GM19023 (cell line): ENCODE measurements at regions not wholly inside any gene's neighbourhood (a gene's known extent, or its start where the extent isn't known, plus 50 kb on each side); places are given as distances from the start of the nearest gene placed in this dataset.
A peak's percentile ranks its signal among the peaks of the same experiment; 100 is the strongest.

ENCODE experiments used
- ATAC-seq: cut with Tn5 transposase; IDR thresholded peaks from one replicate; pipeline ENCODE4 v1.9.1; 2021; ENCODE audit warnings: mild to moderate bottlenecking, moderate library complexity; ENCODE audit not compliant: unreplicated experiment

DNA sequence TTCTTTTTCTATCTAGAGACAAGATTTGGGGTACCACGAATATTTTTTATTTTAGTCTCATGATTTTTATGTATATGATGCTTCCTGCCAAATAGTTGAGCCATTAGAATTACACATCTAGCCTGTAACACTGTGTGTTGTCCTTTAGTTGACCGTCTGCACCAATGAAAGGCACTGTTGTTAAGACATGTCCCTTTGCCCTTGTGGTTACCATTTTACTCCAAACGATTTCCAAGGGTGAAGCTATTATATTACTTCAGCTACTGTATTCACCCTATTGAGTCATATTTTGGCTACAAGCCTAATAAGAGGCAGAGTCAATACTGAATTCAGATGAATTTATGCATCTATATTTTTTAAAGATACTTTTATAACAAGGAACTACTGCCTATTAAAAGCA lies 207.6 kb downstream of the CETN3 start:
- ATAC-seq: no peak

DNA sequence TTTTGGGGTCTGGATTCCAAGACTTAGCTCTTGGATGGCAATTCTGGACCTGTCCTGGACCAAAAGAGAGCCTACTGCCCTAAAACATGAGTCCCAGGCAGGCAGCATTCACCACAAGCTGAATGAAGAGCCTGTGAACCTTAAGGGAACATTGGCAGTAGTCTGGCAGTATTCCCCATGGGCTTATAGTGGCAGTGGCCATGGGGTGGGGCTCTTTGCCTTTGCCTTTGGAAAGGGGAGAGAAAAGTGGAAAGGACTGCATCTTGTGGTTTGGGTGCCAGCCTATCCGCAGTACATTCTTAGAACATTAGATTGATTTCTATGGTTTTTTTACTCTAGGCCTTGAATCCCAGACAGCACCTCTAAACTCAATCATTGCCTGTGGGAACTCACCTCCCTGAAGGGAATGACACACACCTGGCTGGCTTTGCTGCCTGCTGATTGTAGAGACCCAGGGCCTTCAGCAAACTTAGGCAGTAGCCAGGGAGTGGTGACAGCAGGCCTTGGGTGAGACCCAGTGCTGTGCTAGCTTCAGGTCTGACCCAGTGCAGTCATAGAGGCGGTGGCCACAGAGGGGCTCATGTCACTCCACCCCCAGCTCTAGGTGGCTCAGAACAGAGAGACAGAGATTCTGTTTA lies 216.3 kb downstream of the CETN3 start:
- ATAC-seq: no peak

DNA sequence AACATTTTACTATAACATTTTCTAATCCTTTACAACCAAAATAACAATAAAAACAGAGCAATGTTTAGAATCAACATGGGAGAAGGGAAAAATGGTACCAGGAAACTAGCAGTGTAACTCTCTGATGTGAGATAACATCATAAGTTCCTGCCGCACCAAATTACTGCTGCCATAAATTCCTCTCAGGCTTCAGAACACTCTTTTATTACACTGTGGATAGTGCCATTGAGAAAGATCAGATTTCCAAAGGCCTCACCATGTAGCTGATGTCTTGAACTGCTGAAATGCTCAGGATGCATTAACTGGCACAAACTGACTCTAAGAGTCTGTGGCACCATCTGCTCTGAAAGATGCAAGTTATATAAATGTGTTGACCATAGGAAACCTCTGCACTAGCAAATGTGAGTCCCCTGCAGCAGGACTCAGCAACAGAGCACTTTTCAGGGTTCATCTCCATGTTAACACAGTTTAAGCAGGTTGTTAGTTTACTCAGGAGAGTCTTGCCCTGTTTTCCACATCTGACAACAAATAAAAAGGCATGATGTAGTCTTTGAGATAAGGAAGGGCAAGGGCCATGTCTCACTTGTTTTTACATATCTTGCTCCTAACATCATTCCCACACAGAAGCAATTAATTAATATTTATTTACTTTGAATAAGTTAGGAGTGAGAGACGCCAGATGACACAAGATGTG lies 218.1 kb downstream of the CETN3 start:
- no peak for ATAC-seq

DNA sequence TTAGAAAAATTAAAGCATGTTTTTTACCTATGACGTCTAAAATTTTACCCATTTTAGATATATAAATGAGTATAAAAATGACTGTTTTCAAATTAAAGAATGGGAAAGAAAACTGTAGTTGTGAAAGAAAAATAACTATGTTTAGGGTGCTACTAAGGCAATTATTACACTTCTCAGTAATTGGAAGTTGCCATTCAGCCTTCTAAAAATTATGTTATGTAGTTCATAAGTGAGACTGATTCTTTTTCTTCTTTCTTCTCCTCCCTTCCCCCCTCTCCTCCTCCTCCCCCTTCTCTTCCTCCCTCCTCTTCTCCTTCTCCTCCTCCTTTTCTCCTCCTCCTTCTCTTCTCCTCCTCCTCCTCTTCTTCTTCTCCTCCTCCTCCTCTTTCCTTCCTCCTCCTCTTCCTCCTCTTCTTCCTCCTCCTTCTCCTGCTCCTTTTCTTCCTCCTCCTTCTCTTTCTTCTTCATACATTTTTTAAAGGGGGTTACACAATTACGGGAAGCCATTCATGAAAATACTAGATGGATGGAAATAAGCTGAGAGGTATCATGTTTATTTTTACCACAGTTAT lies 223.6 kb downstream of the CETN3 start:
- ATAC-seq: no peak

DNA sequence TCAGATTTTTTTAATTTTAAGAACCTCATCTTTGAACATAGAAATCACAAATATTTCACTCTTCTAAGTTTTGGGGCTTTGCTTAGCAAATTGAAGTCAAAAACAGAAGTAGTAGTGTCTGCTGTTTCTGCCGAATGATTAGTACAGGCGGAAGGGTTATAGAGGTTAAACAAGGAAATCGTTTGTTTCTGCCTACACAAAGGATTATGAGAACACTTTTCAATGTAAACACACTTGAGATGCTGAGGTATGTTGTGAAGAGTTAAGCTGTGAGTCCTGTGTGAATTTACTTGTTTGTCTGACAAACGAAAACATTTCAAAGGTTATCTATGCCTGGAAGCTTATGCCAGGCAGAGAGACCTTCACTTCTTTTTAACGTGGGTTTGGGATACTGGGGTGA lies 224.8 kb downstream of the CETN3 start:
- no peak for ATAC-seq

DNA sequence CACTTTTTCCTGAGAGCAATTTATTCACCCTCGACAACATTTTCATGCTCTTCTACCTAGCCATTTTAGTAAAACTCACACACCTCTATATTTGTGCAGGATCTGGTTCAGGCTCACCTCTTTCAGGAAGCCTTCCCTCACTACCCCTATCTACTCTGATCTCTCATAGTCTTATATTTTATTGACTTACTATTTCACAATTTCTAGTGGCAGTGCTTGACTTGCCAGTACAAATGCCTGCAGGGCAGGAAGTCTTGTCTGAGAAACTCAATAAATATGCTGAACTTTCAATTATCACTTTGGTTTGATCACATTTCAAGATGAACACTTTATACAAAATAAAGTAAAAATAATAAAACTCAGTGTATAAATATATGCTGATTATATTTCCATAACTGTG lies 226.8 kb downstream of the CETN3 start:
- ATAC-seq: no peak

DNA sequence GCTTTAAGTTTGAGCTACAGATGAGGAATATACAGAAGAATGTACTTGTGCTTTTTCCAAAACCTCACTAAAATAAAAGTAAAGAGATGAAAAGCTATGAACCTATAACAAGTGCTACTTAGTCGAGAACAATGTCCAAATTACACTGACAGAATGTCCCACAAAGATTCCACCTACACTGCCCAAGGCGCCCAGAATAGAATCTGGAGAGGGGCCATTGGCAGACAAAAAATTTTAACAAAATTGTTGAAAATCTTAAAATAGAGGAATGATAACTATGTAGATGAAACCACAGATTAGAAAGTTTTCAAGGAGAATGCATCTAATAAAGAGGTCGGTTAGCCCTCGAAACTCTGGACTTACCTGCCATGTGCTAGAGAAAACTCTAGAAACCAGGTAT lies 235.3 kb downstream of the CETN3 start:
- ATAC-seq: no peak

DNA sequence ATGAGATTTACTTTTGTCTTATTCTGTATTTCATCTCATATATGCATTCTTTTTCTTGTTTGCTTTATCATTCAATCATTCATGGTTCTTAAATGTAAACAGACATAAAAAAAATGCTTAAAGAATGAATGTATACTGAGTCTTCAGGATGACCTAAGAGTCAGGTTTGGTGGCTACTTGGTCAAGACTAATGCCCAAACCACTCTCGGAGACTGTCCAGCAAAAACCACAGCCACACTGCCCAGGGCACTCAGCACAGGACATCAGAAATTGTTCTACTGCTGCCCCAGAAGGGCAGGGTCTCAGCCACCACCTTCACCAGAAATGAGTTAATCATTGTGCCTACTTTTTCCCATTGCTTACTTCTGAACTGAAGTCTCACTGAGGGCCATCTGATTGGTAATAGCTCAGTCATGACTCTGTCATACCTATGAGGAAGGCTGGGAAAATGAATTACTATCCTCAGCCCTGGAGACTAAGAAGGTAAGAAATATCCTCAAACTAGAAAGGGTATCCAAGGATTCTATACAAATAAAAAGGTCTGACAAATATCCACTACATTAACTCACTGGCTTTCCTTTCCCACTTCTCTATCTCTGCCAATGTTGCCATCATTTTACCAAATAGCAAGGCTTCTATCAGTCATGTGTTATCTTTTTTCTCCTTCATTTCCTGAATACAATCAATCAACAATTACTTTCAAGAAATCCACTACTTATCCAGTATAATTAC lies 236.1 kb downstream of the CETN3 start:
- ATAC-seq: no peak

DNA sequence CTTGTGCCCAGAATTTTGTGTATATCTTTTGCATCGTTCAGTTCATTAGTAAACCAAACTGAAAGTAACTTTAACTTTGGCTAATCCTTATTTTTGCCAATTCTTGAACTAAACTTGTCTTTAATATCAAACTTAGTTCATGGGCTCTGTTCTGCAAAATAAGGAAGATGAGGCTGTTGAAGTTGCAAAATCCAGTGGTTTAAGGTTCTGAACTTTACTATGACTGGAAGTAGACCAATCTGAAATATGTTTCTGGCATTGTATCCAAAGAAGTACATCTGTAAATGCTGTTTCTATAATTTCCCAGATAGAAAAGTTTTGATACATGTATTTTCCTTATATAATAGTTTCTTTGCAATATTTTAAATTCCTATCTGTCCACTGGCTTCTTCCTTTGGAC lies 238.1 kb downstream of the CETN3 start:
- ATAC-seq: no peak

DNA sequence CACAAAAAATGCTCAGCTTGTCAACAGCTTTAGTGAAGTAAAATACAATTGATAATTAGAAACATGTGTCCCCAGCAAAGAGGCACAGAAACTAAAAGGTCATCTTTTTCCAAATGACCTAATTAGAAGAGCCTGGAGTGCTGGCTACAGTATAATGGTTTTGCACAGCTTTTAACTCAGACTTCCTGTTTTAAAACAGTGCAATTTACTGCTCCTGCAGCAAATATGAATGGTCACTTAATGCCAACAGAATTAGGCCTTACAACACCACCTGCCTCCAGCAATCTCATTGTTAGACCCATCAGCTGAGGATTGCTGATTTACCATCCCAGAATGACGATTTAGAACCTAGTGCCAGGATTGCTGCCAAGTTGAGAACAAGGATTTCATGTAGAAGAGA lies 239.3 kb downstream of the CETN3 start:
- no peak for ATAC-seq

DNA sequence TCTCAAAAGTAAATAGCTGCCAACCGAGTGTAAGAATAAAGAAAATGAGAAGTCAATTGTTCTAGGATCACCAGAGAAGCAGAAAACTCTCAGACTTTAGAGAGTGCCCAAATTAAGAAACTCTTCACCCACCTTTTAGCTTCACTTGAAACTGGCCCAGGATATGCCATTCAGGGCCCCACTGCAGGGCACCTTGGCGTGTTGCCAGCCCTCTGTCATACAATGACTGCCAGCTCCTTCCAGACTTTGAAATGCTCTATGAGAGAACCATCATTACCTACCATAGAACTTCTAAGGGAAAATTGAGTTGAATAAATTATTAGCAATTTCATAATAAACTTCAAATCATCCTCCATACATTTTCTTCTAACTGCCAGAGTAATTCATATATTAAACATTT lies 240.5 kb downstream of the CETN3 start:
- ATAC-seq: no peak

DNA sequence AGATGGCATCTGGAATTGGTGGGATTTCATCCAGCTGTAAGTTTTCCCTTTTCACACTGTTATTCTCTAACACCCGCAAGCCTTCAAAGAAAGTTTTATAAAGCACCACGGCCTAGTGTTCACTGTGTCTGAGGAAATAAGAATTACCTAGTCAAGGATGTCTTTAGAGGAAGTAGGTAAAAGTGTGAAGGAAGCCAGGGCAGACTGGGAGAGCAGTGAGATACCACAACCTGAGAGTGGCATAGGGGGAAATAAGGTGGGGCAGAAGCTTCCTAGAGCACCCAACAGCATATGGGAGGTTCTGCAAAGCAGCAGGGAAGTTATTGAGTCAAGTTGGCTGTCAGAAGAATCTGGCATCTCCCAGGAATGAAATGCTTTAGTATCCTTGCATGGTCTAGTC lies 241.2 kb downstream of the CETN3 start:
- ATAC-seq: no peak

DNA sequence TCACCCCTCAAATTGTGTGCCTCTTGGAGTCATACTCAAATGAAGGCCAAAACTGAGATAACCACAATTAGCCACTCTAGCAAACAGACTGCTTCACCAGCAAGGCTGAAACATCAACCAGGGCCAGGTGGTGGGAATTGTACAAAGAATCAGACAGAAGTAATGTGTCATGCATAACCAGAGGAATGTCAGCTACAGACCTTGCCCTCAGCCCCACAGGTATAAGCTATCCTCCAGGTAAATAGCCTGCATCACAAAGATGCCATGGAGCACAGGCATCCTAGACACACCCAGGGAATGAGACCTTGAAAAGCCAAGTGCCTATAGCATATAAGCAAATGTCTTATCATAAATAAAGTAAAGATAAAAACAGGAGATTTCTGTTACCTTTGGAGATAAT lies 242.7 kb downstream of the CETN3 start:
- ATAC-seq: no peak

DNA sequence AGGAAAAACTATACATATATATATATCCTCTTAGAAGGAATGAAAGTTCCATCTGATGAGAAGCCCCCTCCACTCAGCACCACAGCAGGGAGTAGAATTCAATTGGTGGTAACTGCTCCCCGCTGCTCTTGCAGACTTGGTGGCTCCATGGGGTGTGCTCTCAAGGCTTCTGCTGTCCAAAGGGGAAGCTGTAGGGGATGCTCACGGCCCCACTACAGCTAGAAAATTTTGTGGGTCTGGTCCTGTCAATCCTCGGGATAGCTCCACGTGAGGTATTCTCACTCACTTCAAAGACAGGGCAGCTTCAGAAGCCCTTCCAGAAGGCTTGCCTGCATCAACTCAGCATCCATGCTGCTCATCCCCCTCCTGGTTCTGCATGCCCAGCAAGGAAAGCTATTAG lies 247.2 kb downstream of the CETN3 start:
- ATAC-seq: no peak

DNA sequence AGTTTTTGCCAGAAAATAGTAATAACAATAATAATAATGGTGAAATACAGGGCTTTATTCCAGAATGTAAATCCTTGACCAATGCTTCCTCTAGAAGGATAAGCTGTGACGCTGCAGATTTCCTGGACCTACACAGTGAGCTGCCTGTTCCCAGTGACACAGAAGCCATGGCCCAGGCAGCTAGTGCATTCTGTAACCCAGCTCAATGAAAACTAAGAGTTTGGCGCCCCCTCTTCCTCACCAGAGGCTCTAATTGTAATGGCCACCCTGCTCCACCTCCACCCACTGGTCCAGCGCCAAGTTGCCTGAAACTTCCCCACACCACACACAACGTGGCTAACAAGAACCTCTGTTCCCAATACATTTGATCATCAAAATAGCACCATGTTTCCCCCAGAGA lies 248.1 kb downstream of the CETN3 start:
- peak; percentile 60 for ATAC-seq

DNA sequence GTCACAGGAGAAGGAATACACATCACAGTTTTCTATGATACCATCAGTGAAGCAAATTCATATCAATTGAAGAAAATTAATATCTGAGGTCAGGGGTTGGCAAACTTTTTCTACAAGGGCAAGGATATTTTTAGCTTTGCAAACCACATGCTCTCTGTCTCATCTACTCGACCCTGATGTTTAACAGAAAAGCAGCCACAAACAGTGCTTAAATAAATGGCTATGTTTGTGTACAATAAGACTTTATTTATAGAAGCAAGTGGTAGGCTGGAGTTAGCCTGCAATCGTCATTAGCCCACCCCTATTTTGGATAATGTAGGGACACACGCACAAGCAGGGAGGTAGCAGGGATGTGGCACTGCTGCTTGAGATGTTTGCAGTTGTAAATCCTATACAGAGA lies 251.4 kb downstream of the CETN3 start:
- ATAC-seq: no peak

DNA sequence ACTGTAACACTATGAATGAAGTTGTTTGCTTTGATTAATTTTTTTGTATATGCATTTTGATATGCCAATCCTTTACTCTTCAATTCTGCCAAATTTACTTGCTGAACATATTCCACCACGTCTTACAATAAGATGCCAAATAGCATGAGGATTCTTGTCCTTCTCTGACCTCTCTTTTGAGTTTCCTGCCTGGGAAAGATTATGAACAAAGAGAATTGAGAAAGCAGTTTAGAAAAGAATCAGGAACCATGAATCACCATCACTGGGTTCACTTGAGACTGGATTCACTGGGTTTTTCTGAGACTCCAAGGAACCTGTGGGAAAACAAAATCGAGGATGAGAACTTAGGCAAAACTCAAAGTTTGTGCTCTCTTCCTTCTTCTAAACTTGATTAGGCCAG lies 256.5 kb downstream of the CETN3 start:
- ATAC-seq: no peak

DNA sequence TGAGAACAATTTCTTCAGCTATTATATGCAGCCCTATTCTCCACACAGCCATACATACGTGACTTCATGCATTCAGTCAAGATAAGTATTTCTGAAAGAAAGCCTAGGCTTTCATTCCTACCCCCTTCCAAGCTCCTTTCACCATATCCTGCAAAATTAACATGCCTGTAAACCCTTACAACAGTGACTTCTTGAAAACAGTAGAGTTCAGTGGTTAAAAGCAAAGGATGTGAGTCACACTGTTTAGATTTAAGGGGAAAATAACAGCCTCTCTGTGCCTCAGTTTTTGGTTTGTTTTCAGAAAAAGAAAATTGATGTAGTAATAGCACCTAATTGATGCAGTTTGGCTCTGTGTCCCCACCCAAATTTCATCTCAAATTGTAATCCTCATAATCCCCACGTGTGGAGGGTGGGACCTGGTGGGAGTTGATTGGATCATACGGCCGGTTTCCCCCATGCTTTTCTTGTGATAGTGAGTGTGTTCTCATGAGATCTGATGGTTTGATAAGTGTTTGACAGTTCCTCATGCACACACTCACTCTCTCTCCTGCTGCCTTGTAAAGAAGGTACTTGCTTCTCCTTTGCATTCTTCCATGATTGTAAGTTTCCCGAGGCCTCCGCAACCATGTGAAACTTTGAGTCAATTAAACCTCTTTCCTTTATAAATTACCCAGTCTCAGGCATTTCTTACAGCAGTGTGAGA lies 264.8 kb downstream of the CETN3 start:
- ATAC-seq: no peak

DNA sequence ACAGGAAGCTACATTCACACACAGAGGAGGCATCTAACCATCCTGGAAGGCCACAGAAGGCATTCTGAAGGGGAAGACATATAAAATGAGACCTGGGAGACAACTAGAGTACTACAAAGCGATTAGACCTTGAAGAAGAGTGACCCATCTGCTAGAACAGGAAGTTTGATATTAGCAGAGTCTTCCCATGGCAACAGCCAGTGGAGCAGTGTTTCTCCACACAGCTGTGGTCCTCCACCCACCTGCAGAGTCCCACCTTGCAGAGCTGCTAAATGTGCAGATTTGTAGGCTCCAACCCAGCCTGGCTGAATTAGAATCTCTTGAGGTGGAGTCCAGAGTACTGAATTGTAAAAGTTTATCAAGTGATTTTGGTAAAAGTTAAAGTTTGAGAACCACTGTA lies 267.0 kb downstream of the CETN3 start:
- ATAC-seq: no peak

DNA sequence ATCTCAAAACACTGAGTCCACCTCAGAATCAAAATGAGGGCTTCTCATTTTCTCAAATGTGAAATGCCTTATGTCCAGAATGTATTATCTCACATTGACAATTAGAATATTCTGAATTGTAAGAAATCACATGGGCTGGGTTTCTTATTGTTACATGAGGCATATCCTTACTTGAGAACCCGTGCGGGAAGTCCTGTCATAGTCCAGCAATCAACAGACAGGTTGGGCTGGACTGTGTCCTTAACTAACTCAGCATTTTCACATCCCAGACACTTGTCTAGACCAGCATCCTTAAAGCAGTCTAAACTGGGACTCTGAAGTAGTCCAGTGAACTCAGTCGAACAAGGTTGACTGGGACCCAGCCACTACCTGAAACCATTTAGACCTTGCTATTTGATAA lies 267.6 kb downstream of the CETN3 start:
- ATAC-seq: no peak

DNA sequence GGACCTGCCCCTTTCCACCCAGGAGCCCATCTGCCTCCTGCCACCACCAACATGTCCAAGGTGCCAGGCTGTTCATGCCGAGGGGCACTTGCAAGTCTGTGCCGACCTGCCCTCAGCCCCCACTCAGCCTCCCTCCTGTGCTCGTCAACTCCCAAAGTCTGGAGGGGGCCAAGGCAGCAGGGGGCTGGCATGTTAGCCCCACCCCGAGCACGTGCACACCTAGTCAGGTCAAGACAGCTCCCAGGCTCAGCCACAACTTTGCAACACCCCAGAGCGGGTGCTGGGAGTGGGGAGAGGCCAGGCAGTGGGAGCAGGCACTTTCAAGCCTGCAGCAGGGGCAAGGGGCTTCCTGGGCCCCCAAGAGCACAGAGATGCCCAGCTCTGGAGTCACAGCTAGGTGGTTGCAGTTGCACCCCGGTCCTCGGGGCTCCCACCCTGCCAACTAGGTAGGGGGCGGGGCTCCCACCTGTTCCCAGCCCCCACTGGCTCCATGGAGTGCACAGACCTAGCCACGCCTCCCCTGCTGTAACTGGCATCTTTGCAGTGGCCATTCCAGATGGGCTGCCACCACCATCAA lies 272.5 kb downstream of the CETN3 start:
- no peak for ATAC-seq
